HFFc6 (cell line): ENCODE measurements at regions not wholly inside any gene's neighbourhood (a gene's known extent, or its start where the extent isn't known, plus 50 kb on each side); places are given as distances from the start of the nearest gene placed in this dataset.
"Not testable (repeated sequence)": the region's sequence is repeated elsewhere in the genome, so short reads cannot be mapped to it uniquely, and the experiment has no call there.

ENCODE experiments used
- DNase-seq: peaks from one replicate; pipeline ENCODE4 v3.0.0-alpha.2; 2018
- H3K27ac Mint-ChIP-seq: 2 replicates; pipeline ENCODE4 v1.8.0; 2020; ENCODE audit warnings: mild to moderate bottlenecking, mixed read lengths
- H3K27me3 Mint-ChIP-seq: 2 replicates; pipeline ENCODE4 v1.8.0; 2021; ENCODE audit warnings: mild to moderate bottlenecking, moderate library complexity, mixed read lengths; ENCODE audit not compliant: insufficient read depth
- H3K36me3 Mint-ChIP-seq: 2 replicates; pipeline ENCODE4 v1.8.0; 2021; ENCODE audit warnings: low read depth, mixed read lengths
- H3K4me1 Mint-ChIP-seq: 2 replicates; pipeline ENCODE4 v1.8.0; 2020; ENCODE audit warnings: low read depth, mixed read lengths
- H3K4me3 Mint-ChIP-seq: 2 replicates; pipeline ENCODE4 v1.8.0; 2020; ENCODE audit warnings: mild to moderate bottlenecking, moderate library complexity, mixed read lengths
- H3K9me3 Mint-ChIP-seq: 2 replicates; pipeline ENCODE4 v1.8.0; 2020; ENCODE audit warnings: mild to moderate bottlenecking, mixed read lengths
- TF ChIP-seq, protein P1 (sequence below): fragments of 200-600 bp; sonication (generic); IDR thresholded peaks from 2 replicates; pipeline ENCODE4 v1.5.0; 2021; ENCODE audit warnings: antibody characterized with exemption, mild to moderate bottlenecking

DNA sequence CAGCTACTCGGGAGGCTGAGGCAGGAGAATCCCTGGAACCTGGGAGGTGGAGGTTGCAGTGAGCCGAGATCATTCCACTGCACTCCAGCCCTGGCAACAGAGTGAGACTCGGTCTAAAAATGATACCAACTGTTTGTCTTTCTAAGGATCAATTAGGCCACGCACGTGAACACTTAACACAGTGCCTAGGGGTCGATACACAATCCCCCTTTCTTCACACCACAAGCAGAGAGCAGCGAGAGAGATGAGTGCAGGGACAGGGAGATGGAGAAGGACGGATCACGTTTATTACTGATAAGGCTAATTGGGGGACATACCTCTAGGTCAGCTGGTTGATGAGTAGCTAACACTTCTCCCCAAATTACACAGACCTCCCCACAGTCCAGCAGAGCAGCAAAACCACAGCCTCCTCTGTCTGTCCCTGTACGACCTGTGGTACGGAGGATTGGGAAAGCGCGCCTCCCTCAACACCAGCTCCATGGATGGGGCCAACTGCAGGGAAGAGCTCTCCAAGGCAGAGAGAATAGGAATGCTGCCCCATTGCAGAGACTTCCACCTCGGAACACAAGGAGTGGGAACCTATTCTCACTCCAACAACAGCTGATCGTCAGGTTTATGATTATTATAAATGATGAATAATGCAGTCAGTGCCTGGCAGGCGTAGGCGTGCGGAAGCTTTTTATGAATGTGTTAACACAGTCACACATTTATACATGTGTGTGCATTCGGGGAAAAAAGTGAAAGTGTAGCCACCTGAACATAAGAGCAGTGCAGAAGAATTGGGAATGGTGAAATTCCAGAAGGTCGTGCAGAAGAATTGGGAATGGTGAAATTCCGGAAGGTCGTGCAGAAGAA lies 155.1 kb downstream of the C16orf95 start:
- Mint-ChIP-seq H3K36me3 (no peaks in the 10 kb centered on the region), H3K4me1 (peaks cover 11% of the 10 kb centered on the region; the same call in 1 of the 2 replicates), H3K27ac (no peak overlapping the region), H3K4me3 (no peak overlapping the region), H3K27me3 (peaks cover 19% of the 10 kb centered on the region), H3K9me3 (no peaks in the 10 kb centered on the region)
- TF ChIP-seq, protein P1, sequence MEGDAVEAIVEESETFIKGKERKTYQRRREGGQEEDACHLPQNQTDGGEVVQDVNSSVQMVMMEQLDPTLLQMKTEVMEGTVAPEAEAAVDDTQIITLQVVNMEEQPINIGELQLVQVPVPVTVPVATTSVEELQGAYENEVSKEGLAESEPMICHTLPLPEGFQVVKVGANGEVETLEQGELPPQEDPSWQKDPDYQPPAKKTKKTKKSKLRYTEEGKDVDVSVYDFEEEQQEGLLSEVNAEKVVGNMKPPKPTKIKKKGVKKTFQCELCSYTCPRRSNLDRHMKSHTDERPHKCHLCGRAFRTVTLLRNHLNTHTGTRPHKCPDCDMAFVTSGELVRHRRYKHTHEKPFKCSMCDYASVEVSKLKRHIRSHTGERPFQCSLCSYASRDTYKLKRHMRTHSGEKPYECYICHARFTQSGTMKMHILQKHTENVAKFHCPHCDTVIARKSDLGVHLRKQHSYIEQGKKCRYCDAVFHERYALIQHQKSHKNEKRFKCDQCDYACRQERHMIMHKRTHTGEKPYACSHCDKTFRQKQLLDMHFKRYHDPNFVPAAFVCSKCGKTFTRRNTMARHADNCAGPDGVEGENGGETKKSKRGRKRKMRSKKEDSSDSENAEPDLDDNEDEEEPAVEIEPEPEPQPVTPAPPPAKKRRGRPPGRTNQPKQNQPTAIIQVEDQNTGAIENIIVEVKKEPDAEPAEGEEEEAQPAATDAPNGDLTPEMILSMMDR, result no peak
- no peak for DNase-seq

- H3K27ac Mint-ChIP-seq, H3K4me3 Mint-ChIP-seq, H3K9me3 Mint-ChIP-seq, DNase-seq, H3K36me3 Mint-ChIP-seq: not testable (repeated sequence)
- Mint-ChIP-seq H3K27me3 (peaks cover 19% of the 10 kb centered on the region), H3K4me1 (peaks cover 11% of the 10 kb centered on the region; the same call in 1 of the 2 replicates)
Measured at GRCh38 chr16:87162799-87163198, 154.4 kb downstream of the C16orf95 start.

DNA sequence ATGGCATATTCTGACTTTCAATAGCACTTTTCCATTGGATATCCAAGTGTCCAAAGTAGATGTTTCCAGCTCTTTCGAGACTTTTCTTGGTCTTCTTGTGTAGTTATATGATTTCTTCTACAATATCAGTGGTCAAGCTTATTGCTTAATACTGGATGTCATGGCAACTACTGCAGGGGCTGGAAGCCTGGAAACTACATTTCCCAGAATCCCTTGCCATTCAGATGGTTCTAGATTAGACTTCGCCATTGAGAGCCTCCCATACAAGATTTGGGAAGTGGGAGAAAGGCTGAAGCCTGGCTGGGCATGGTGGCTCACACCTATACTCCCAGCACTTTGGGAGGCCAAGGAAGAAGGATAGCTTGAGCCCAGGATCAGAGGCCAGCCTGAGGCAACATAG lies 153.6 kb downstream of the C16orf95 start:
- Mint-ChIP-seq H3K4me3 (no peak overlapping the region), H3K9me3 (no peaks in the 10 kb centered on the region), H3K27me3 (peaks cover 19% of the 10 kb centered on the region), H3K36me3 (no peaks in the 10 kb centered on the region), H3K27ac (no peak overlapping the region), H3K4me1 (peaks cover 11% of the 10 kb centered on the region; the same call in 1 of the 2 replicates)
- no peak for DNase-seq
- TF ChIP-seq, protein P1, result no peak

DNA sequence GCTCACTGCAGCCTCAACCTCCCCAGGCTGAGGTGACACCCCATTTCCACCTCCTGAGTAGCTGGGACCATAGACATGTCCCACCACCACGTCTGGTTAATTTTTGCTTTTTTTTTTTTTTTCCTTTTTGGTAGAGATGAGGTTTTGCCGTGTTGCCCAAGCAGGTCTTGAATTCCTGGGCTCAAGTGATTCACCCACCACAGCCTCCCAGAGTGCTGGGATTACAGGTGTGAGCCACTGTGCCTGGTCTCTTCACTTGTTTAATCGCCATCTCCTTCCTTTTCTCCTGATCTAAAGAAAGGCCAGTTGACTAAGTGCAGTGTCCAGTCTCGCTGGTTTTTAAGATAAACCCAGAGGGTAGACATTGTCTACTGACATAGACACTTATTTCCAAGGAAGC lies 152.0 kb downstream of the C16orf95 start:
- H3K27me3 Mint-ChIP-seq, result peaks cover 26% of the 10 kb centered on the region
- DNase-seq, result no peak
- no peak overlapping the region for H3K27ac Mint-ChIP-seq
- H3K9me3 Mint-ChIP-seq, result no peaks in the 10 kb centered on the region
- peaks cover 7% of the 10 kb centered on the region; the same call in 1 of the 2 replicates for H3K4me1 Mint-ChIP-seq
- no peaks in the 10 kb centered on the region for H3K36me3 Mint-ChIP-seq
- H3K4me3 Mint-ChIP-seq, result no peak overlapping the region
- TF ChIP-seq, protein P1, result no peak

GRCh38 chr16:87165885-87166284 lies 151.3 kb downstream of the C16orf95 start:
- Mint-ChIP-seq H3K4me1 (0 out of 2 replicates have a peak, but pooled peaks cover 4% of the 10 kb centered on the region), H3K27ac (no peak overlapping the region), H3K27me3 (peaks cover 22% of the 10 kb centered on the region), H3K36me3 (no peaks in the 10 kb centered on the region), H3K4me3 (no peak overlapping the region), H3K9me3 (no peaks in the 10 kb centered on the region)
- no peak for DNase-seq
- TF ChIP-seq, protein P1, result no peak

GRCh38 chr16:87166321-87166720 lies 150.9 kb downstream of the C16orf95 start:
- Mint-ChIP-seq H3K9me3 (no peaks in the 10 kb centered on the region), H3K27ac (no peak overlapping the region), H3K4me3 (no peak overlapping the region), H3K36me3 (no peaks in the 10 kb centered on the region), H3K27me3 (peaks cover 21% of the 10 kb centered on the region), H3K4me1 (0 out of 2 replicates have a peak, but pooled peaks cover 4% of the 10 kb centered on the region)
- DNase-seq, result no peak
- TF ChIP-seq, protein P1, result no peak
